ENCODE measurements at regions not wholly inside any gene's neighbourhood (a gene's known extent, or its start where the extent isn't known, plus 50 kb on each side); places are given as distances from the start of the nearest gene placed in this dataset.

- no peak for TF ChIP-seq CTCF (IDR thresholded peaks at IDR 0.05; ENCODE audit: unreplicated experiment)
- Mint-ChIP-seq H3K36me3 (peaks cover 7% of the 10 kb centered on the region), H3K27ac (no peak overlapping the region), H3K4me3 (no peak overlapping the region), H3K4me1 (no peaks in the 10 kb centered on the region), H3K27me3 (ENCODE audit: low read depth) (no peaks in the 10 kb centered on the region), H3K9me3 (peaks cover 32% of the 10 kb centered on the region)
- no peak for DNase-seq (ENCODE audit: low spot score in 2 of 2, unreplicated experiment in 2 of 2)
These were observed 301.8 kb upstream of the CADM1 start for GRCh38 chr11:115806056-115806455.

GRCh38 chr11:115803073-115803740 lies 299.0 kb upstream of the CADM1 start:
- H3K9me3 Mint-ChIP-seq: peaks cover 16% of the 10 kb centered on the region
- no peak for TF ChIP-seq CTCF (IDR thresholded peaks at IDR 0.05; ENCODE audit: unreplicated experiment)
- peaks cover 1% of the 10 kb centered on the region for H3K36me3 Mint-ChIP-seq
- H3K27ac Mint-ChIP-seq: no peak overlapping the region
- no peak for DNase-seq (ENCODE audit: low spot score in 2 of 2, unreplicated experiment in 2 of 2)
- H3K4me3 Mint-ChIP-seq: no peak overlapping the region
- no peaks in the 10 kb centered on the region for H3K27me3 Mint-ChIP-seq (ENCODE audit: low read depth)
- no peaks in the 10 kb centered on the region for H3K4me1 Mint-ChIP-seq

DNA sequence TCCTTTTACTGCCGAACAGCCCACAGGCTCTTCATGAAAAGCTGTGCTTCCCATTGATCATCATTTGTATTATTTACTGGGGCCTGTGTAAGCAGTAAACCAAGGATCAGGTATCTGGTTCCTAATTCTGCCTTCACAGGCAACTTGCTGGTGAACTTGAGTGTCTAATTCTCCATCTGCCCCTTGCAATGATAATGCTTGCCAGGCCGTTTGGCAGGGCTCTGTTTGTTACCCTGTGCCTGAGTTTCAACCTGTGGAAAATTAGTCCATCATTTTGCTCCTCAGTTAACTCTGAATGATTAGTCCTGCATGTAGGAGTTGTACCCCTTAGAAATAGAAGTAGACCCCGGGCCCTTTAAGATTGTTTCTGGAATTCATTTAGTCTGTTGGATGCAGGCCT lies 298.4 kb upstream of the CADM1 start:
- no peak overlapping the region for H3K4me3 Mint-ChIP-seq
- H3K9me3 Mint-ChIP-seq: peaks cover 11% of the 10 kb centered on the region
- H3K27ac Mint-ChIP-seq: no peak overlapping the region
- no peaks in the 10 kb centered on the region for H3K27me3 Mint-ChIP-seq (ENCODE audit: low read depth)
- no peak for DNase-seq (ENCODE audit: low spot score in 2 of 2, unreplicated experiment in 2 of 2)
- TF ChIP-seq CTCF (IDR thresholded peaks at IDR 0.05; ENCODE audit: unreplicated experiment): no peak
- peaks cover 1% of the 10 kb centered on the region for H3K36me3 Mint-ChIP-seq
- no peaks in the 10 kb centered on the region for H3K4me1 Mint-ChIP-seq

DNA sequence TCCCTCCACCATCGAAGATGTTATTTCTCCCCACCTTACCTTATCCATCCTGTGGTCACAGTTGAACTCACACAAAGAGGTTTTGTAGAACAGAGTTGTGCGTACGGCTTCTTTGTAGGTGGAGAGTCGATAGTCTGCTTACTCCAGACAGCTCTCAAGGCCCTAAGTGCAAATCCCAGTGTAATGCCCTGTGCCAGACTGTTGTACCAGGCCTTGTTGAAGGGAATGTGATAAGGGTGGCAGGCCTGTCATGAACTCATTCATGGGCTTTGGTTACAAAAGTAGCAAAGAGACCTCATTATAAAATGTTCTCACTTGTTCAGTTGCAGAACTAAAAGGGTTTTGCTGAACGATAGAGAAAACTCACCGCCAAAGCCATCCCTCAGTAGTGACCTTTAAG lies 288.7 kb upstream of the CADM1 start:
- no peak for TF ChIP-seq CTCF (IDR thresholded peaks at IDR 0.05; ENCODE audit: unreplicated experiment)
- Mint-ChIP-seq H3K4me1 (no peaks in the 10 kb centered on the region), H3K36me3 (no peaks in the 10 kb centered on the region), H3K27me3 (ENCODE audit: low read depth) (no peaks in the 10 kb centered on the region), H3K4me3 (no peak overlapping the region), H3K9me3 (no peaks in the 10 kb centered on the region), H3K27ac (no peak overlapping the region)
- DNase-seq (ENCODE audit: low spot score in 2 of 2, unreplicated experiment in 2 of 2): no peak

DNA sequence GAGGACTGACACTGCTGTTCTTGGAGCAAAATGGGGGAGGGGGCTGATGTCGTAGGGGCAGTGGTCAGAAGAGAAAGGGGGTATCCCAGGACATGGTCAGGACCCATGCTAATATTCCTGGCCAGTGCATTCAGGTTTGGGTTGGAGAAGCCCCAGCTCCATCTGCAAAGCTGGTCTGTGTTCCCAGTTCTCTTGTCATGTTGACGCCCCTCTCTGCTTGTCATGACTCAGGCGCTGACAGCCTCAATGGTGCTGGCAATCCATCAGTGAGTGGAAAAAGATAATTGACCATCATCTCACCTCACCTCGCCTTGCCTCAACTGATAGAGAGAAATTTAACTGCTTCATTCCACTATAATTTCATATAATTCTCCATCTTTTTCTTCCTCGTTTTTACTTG lies 283.1 kb upstream of the CADM1 start:
- no peak overlapping the region for H3K4me3 Mint-ChIP-seq
- TF ChIP-seq CTCF (IDR thresholded peaks at IDR 0.05; ENCODE audit: unreplicated experiment): no peak
- peaks cover 5% of the 10 kb centered on the region for H3K4me1 Mint-ChIP-seq
- no peaks in the 10 kb centered on the region for H3K9me3 Mint-ChIP-seq
- DNase-seq (ENCODE audit: low spot score in 2 of 2, unreplicated experiment in 2 of 2): no peak
- H3K36me3 Mint-ChIP-seq: no peaks in the 10 kb centered on the region
- H3K27ac Mint-ChIP-seq: no peak overlapping the region
- no peaks in the 10 kb centered on the region for H3K27me3 Mint-ChIP-seq (ENCODE audit: low read depth)

All from mesothelial cell of epicardium (in vitro differentiated cells).